ENCODE measurements at regions not wholly inside any gene's neighbourhood (a gene's known extent, or its start where the extent isn't known, plus 50 kb on each side); places are given as distances from the start of the nearest gene placed in this dataset.

GRCh38 chr2:228866781-228867180 is 404.3 kb downstream of the PID1 start:
- DNase-seq (ENCODE audit: missing footprints) (no peak), ATAC-seq (no peak)
- intact Hi-C loops (cut with DNase I): no loop called here

GRCh38 chr2:228866044-228866443 is 405.0 kb downstream of the PID1 start:
- no peak for ATAC-seq
- no peak for DNase-seq (ENCODE audit: missing footprints)
- intact Hi-C loops (cut with DNase I): no loop called here

- DNase-seq (ENCODE audit: missing footprints): no peak
- intact Hi-C loops (cut with DNase I): no loop called here
- no peak for ATAC-seq
These were observed 407.0 kb downstream of the PID1 start for GRCh38 chr2:228864131-228864530.

GRCh38 chr2:228860601-228861285 is 410.3 kb downstream of the PID1 start:
- intact Hi-C loops (cut with DNase I): no loop called here
- ATAC-seq: no peak
- no peak for DNase-seq (ENCODE audit: missing footprints)

- ATAC-seq (no peak), DNase-seq (ENCODE audit: missing footprints) (no peak)
- intact Hi-C loops (cut with DNase I): no loop called here
These were observed 417.9 kb downstream of the PID1 start for GRCh38 chr2:228853151-228853550.

GRCh38 chr2:228848638-228849037 is 422.4 kb downstream of the PID1 start:
- DNase-seq (ENCODE audit: missing footprints): no peak
- ATAC-seq: no peak
- intact Hi-C loops (cut with DNase I): no loop called here

GRCh38 chr2:228847684-228848083 is 423.4 kb downstream of the PID1 start:
- ATAC-seq: no peak
- intact Hi-C loops (cut with DNase I): no loop called here

GRCh38 chr2:228846161-228846560 is 424.9 kb downstream of the PID1 start:
- peak; percentile 63 for ATAC-seq
- intact Hi-C loops (cut with DNase I): no loop called here
- DNase-seq (ENCODE audit: missing footprints): no peak

More at GRCh38 chr2:228847684-228848083, 423.4 kb downstream of the PID1 start:
- no peak for DNase-seq (ENCODE audit: missing footprints)

GRCh38 chr2:228845162-228845925 is 425.7 kb downstream of the PID1 start:
- intact Hi-C loops (cut with DNase I): no loop called here
- DNase-seq (ENCODE audit: missing footprints) (no peak), ATAC-seq (no peak)

- DNase-seq (ENCODE audit: missing footprints): no peak
- ATAC-seq: peak; percentile 24
- intact Hi-C loops (cut with DNase I): no loop called here
These were observed 429.2 kb downstream of the PID1 start for GRCh38 chr2:228841877-228842276.

GRCh38 chr2:228841475-228841874 is 429.6 kb downstream of the PID1 start:
- intact Hi-C loops (cut with DNase I): no loop called here
- peak; percentile 47 for ATAC-seq
- no peak for DNase-seq (ENCODE audit: missing footprints)

GRCh38 chr2:228840743-228841114 is 430.4 kb downstream of the PID1 start:
- intact Hi-C loops (cut with DNase I): no loop called here
- DNase-seq (ENCODE audit: missing footprints) (no peak), ATAC-seq (no peak)

- ATAC-seq: no peak
- DNase-seq (ENCODE audit: missing footprints): no peak
- intact Hi-C loops (cut with DNase I): no loop called here
These were observed 430.9 kb downstream of the PID1 start for GRCh38 chr2:228840113-228840742.

- intact Hi-C loops (cut with DNase I): no loop called here
- ATAC-seq (no peak), DNase-seq (ENCODE audit: missing footprints) (no peak)
These were observed 431.6 kb downstream of the PID1 start for GRCh38 chr2:228839421-228839876.

- intact Hi-C loops (cut with DNase I): no loop called here
- ATAC-seq (no peak), DNase-seq (ENCODE audit: missing footprints) (no peak)
These were observed 432.3 kb downstream of the PID1 start for GRCh38 chr2:228838819-228839218.

GRCh38 chr2:228828397-228828796 is 442.7 kb downstream of the PID1 start:
- DNase-seq (ENCODE audit: missing footprints): no peak
- intact Hi-C loops (cut with DNase I): no loop called here

GRCh38 chr2:228827056-228827700 is 443.9 kb downstream of the PID1 start:
- intact Hi-C loops (cut with DNase I): no loop called here
- ATAC-seq (no peak), DNase-seq (ENCODE audit: missing footprints) (no peak)

More at GRCh38 chr2:228828397-228828796, 442.7 kb downstream of the PID1 start:
- no peak for ATAC-seq

GRCh38 chr2:228819701-228820100 is 451.4 kb downstream of the PID1 start:
- DNase-seq (ENCODE audit: missing footprints) (no peak), ATAC-seq (no peak)
- intact Hi-C loops (cut with DNase I): no loop called here

Data from Right ventricle myocardium inferior (tissue), 1 donor.